Tibial artery (tissue), 4 donors: ENCODE measurements at regions not wholly inside any gene's neighbourhood (a gene's known extent, or its start where the extent isn't known, plus 50 kb on each side); places are given as distances from the start of the nearest gene placed in this dataset.

Source experiments
- DNase-seq, 2 donors: peaks; one replicate each; pipeline ENCODE4 v3.0.0-alpha.2; 2019
- H3K27ac ChIP-seq, 2 donors: fragments of 200-600 bp; sonication (generic) in 1 of 2; 1 replicate in 1 of 2; 2 replicates in 1 of 2; pipeline ENCODE4 v1.5.1; 2018 to 2019; ENCODE audit warnings: mild to moderate bottlenecking in 1 of 2
- H3K27me3 ChIP-seq, 2 donors: fragments of 200-600 bp; sonication (generic) in 1 of 2; one replicate each; pipeline versions ENCODE4 v1.5.1 to v1.6.0; 2016 to 2019
- H3K36me3 ChIP-seq, 3 donors: fragments of 200-600 bp; sonication (generic) in 2 of 3; one replicate each; pipeline ENCODE4 v1.5.1; 2016 to 2019; ENCODE audit warnings: mild to moderate bottlenecking in 2 of 3
- H3K4me1 ChIP-seq, 4 donors: fragments of 200-600 bp; sonication (generic) in 2 of 4; 1 replicate in 3 of 4; 2 replicates in 1 of 4; pipeline ENCODE4 v1.5.1; 2016 to 2019
- H3K4me3 ChIP-seq, 2 donors: fragments of 200-600 bp; sonication (generic) in 1 of 2; 1 replicate in 1 of 2; 2 replicates in 1 of 2; pipeline ENCODE4 v1.5.1; 2018 to 2019; ENCODE audit warnings: mild to moderate bottlenecking in 2 of 2
- H3K9me3 ChIP-seq, 3 donors: fragments of 200-600 bp; sonication (generic) in 1 of 3; one replicate each; pipeline ENCODE4 v1.5.1; 2016 to 2019
- intact Hi-C: fragments of 100-400 bp; cut with DNase I; formaldehyde crosslinking; loops from one replicate; pipeline ENCODE4 v1.15.0; 2023; ENCODE audit warnings: low total_unique reads
- TF ChIP-seq, protein P1 (sequence below), 2 experiments: fragments of 200-600 bp in 1 of 2; fragments of 450-650 bp in 1 of 2; IDR thresholded peaks; one replicate each; pipeline ENCODE4 v1.5.1; 2017 to 2019; ENCODE audit warnings: antibody characterized with exemption in 2 of 2, mild to moderate bottlenecking in 1 of 2, moderate library complexity in 1 of 2

DNA sequence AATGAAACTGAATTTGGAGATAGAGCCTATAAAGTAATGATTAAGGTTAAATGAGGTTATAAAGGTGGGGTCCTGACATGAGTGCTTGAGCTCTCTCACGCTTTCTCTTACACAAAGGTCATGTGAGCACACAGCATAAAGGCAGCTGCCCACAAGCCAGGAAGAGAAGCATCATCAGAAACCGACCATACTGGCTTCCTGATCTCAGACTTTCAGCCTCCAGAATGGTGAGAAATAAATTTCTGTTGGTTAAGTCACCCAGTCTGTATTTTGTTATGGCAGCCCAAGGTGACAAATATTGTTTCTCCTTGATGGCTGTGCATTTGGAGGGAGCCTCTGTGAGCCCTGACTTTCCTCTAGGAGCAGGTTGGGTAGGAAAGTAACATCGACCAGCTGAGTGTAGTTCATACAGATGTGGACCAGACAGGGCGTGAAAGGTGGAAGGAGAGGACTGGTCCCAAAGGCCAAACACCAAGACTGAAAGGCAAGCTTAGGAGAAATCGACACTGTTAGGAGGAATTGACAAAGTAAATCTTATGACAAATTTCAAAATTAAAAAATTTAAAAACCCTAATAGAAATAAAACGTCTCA, 97.6 kb upstream of the SLC38A2 start:
- no peak for DNase-seq
- Histone ChIP-seq H3K9me3 (no peaks in the 10 kb centered on the region), H3K36me3 (no peaks in the 10 kb centered on the region), H3K4me1 (peaks cover 0 to 44% (median 16%) of the 10 kb centered on the region in 4 donors), H3K27me3 (no peaks in the 10 kb centered on the region), H3K4me3 (no peak overlapping the region), H3K27ac (no peak overlapping the region)
- intact Hi-C loops, result no loop called here
- TF ChIP-seq, protein P1, sequence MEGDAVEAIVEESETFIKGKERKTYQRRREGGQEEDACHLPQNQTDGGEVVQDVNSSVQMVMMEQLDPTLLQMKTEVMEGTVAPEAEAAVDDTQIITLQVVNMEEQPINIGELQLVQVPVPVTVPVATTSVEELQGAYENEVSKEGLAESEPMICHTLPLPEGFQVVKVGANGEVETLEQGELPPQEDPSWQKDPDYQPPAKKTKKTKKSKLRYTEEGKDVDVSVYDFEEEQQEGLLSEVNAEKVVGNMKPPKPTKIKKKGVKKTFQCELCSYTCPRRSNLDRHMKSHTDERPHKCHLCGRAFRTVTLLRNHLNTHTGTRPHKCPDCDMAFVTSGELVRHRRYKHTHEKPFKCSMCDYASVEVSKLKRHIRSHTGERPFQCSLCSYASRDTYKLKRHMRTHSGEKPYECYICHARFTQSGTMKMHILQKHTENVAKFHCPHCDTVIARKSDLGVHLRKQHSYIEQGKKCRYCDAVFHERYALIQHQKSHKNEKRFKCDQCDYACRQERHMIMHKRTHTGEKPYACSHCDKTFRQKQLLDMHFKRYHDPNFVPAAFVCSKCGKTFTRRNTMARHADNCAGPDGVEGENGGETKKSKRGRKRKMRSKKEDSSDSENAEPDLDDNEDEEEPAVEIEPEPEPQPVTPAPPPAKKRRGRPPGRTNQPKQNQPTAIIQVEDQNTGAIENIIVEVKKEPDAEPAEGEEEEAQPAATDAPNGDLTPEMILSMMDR (IDR thresholded peaks at IDR 0.05), result no peak

DNA sequence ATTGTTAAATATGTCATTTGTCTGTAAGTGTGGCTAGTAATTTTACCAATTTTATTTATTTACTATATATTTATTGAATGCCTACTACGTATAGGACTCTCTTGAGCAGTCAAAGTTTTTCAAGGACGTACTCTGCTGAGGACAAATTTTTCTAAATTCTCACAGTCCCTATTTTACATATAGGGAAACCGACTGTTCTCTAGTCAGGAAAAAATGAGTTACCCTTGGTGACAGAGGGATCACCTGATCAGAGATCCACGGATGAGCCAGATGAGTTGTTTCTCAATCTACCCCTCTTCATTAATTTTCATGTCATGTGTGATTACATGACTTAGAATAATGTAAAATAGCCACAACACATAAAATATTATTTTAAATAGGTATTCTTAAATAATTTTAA, 96.2 kb upstream of the SLC38A2 start:
- Histone ChIP-seq H3K9me3 (no peaks in the 10 kb centered on the region), H3K4me3 (no peak overlapping the region), H3K27me3 (no peaks in the 10 kb centered on the region), H3K36me3 (no peaks in the 10 kb centered on the region), H3K4me1 (peaks cover 0 to 36% (median 7%) of the 10 kb centered on the region in 4 donors), H3K27ac (peak overlapping the region in 1 of 2 donors; percentile 11)
- TF ChIP-seq, protein P1 (IDR thresholded peaks at IDR 0.05), result no peak
- intact Hi-C loops, result no loop called here
- no peak for DNase-seq

DNA sequence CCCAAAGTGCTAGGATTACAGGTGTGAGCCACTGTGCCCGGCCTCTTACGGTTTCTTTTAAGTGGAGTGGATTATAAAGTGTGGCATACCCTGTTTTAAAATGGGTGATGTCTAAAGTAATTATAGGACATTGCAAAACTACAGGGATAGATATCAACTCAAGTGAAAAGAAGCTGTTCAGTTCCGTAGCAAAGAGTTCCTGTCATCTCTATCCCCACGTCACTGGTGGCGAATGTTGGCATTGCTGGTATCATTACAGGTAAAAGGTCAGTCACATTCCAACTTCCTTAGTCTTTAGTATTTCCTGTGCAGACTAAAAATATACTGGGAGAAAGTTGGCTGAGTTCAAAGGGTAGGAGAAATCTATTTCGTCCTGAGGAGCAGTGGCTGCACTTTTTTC, 95.6 kb upstream of the SLC38A2 start:
- TF ChIP-seq, protein P1 (IDR thresholded peaks at IDR 0.05), result no peak
- Histone ChIP-seq H3K27me3 (no peaks in the 10 kb centered on the region), H3K36me3 (no peaks in the 10 kb centered on the region), H3K4me1 (peaks cover 0 to 37% (median 10%) of the 10 kb centered on the region in 4 donors), H3K27ac (no peak overlapping the region), H3K4me3 (no peak overlapping the region), H3K9me3 (no peaks in the 10 kb centered on the region)
- DNase-seq, result no peak
- intact Hi-C loops, result no loop called here

DNA sequence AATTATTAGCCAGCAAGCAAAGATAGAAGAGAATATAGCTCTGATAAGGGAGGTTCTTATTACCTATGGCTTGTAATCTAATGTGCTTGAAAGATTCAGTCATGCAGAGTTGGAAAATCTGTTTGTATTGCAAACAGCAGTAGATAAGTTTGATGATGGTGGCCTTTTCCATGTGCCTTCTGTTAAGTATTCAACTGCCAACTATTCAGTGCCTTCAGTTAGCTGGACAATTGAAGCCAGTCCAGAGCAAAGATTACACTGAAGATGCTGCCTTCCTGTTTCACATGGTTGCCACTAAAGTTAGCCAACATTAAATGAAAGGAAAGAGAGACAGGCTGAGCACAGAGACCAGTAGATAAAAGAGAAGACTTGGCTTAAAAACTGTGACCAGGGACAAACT, 92.7 kb upstream of the SLC38A2 start:
- TF ChIP-seq, protein P1 (IDR thresholded peaks at IDR 0.05), result no peak
- Histone ChIP-seq H3K9me3 (no peaks in the 10 kb centered on the region), H3K4me3 (no peak overlapping the region), H3K4me1 (peaks cover 0 to 53% (median 26%) of the 10 kb centered on the region in 4 donors), H3K36me3 (no peaks in the 10 kb centered on the region), H3K27ac (no peak overlapping the region), H3K27me3 (no peaks in the 10 kb centered on the region)
- intact Hi-C loops, result no loop called here
- DNase-seq, result no peak

DNA sequence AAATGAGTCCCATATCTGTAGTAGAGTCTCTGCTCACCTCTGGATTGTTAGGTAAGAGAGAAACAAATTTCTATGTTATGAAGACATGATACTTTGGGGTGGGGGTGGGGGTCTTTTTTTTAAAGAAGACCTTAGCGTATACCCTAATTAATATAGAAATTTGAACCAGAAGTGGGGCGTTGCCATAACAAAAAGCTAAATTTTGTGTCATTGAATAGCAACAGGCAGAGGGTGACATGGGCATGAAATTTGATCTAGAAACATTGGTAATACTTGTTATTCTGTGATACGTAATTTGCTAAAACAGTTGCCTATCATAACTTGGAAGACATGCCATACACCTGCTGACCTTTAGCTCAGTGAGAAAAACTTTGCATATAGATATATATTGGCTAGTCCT, 92.3 kb upstream of the SLC38A2 start:
- intact Hi-C loops, result no loop called here
- TF ChIP-seq, protein P1 (IDR thresholded peaks at IDR 0.05), result no peak
- no peak for DNase-seq
- Histone ChIP-seq H3K4me3 (no peak overlapping the region), H3K27me3 (no peaks in the 10 kb centered on the region), H3K9me3 (no peaks in the 10 kb centered on the region), H3K27ac (peak overlapping the region in 1 of 2 donors; percentile 78), H3K4me1 (peaks cover 0 to 58% (median 30%) of the 10 kb centered on the region in 4 donors), H3K36me3 (no peaks in the 10 kb centered on the region)
